ENCODE measurements at regions not wholly inside any gene's neighbourhood (a gene's known extent, or its start where the extent isn't known, plus 50 kb on each side); places are given as distances from the start of the nearest gene placed in this dataset.

GRCh38 chr6:66561479-66561878 is 854.5 kb upstream of the EYS start:
- TF ChIP-seq, protein P1, sequence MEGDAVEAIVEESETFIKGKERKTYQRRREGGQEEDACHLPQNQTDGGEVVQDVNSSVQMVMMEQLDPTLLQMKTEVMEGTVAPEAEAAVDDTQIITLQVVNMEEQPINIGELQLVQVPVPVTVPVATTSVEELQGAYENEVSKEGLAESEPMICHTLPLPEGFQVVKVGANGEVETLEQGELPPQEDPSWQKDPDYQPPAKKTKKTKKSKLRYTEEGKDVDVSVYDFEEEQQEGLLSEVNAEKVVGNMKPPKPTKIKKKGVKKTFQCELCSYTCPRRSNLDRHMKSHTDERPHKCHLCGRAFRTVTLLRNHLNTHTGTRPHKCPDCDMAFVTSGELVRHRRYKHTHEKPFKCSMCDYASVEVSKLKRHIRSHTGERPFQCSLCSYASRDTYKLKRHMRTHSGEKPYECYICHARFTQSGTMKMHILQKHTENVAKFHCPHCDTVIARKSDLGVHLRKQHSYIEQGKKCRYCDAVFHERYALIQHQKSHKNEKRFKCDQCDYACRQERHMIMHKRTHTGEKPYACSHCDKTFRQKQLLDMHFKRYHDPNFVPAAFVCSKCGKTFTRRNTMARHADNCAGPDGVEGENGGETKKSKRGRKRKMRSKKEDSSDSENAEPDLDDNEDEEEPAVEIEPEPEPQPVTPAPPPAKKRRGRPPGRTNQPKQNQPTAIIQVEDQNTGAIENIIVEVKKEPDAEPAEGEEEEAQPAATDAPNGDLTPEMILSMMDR (IDR thresholded peaks at IDR 0.05; ENCODE audit: low read depth, low read length) = no peak
- no peaks in the 10 kb centered on the region for H3K9me3 ChIP-seq (ENCODE audit: severe bottlenecking)
- DNase-seq = no peak
- H3K4me3 ChIP-seq (ENCODE audit: low read depth, low read length) = no peak overlapping the region
- no peaks in the 10 kb centered on the region for H3K27me3 ChIP-seq (ENCODE audit: insufficient read depth, low read depth, severe bottlenecking)
- H3K27ac ChIP-seq = no peak overlapping the region
- no peaks in the 10 kb centered on the region for H3K36me3 ChIP-seq

DNA sequence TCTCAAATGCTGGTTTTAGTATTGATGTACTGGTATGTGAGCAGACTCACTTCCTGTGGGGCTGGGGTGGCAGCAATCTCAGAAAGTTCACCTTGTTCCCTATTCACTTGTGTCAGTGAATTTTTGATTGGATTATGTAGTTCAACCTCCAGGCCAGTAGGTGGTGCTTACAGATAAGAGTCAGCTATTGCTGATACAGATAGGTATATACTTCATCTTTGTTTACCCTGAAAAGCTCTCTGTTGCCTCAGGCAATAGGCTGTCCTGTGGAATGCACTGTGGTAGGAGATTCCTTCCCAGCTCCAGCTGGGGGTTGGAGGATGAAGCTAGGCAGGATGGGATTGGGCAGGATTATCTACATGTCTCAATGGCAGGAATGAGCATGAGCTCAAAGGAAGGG is 851.2 kb upstream of the EYS start:
- H3K9me3 ChIP-seq (ENCODE audit: severe bottlenecking) = peaks cover 7% of the 10 kb centered on the region
- H3K27ac ChIP-seq = no peak overlapping the region
- H3K27me3 ChIP-seq (ENCODE audit: insufficient read depth, low read depth, severe bottlenecking) = no peaks in the 10 kb centered on the region
- TF ChIP-seq, protein P1 (IDR thresholded peaks at IDR 0.05; ENCODE audit: low read depth, low read length) = peak; percentile 34; the same call in 1 of the 2 replicates
- DNase-seq = no peak
- H3K36me3 ChIP-seq = no peaks in the 10 kb centered on the region
- H3K4me3 ChIP-seq (ENCODE audit: low read depth, low read length) = no peak overlapping the region

- TF ChIP-seq, protein P1 (IDR thresholded peaks at IDR 0.05; ENCODE audit: low read depth, low read length) = no peak
- Histone ChIP-seq H3K9me3 (ENCODE audit: severe bottlenecking) (peaks cover 7% of the 10 kb centered on the region), H3K36me3 (no peaks in the 10 kb centered on the region), H3K27me3 (ENCODE audit: insufficient read depth, low read depth, severe bottlenecking) (no peaks in the 10 kb centered on the region), H3K4me3 (ENCODE audit: low read depth, low read length) (no peak overlapping the region), H3K27ac (no peak overlapping the region)
- DNase-seq = no peak
Measured at GRCh38 chr6:66556936-66557335, 849.9 kb upstream of the EYS start.

DNA sequence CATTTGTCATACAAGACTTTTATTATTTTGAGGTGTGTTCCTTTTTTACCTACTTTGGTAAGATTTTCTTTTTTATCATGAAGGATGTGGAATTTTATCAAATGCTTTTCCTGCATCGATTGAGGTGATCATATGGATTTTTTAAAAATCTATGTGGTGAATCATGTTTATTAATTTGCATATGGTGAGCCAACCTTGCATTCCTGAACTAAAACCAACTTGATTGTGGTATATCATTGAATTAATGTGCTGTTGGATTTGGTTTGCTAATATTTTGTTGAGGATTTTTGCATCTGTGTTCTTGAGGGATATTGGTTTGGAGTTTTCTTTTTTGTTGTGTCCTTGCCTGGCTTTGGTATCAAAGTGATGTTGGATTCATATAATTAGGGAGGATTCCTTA is 848.1 kb upstream of the EYS start:
- Histone ChIP-seq H3K9me3 (ENCODE audit: severe bottlenecking) (peaks cover 7% of the 10 kb centered on the region), H3K4me3 (ENCODE audit: low read depth, low read length) (no peak overlapping the region), H3K27ac (no peak overlapping the region), H3K27me3 (ENCODE audit: insufficient read depth, low read depth, severe bottlenecking) (no peaks in the 10 kb centered on the region), H3K36me3 (no peaks in the 10 kb centered on the region)
- no peak for DNase-seq
- TF ChIP-seq, protein P1 (IDR thresholded peaks at IDR 0.05; ENCODE audit: low read depth, low read length) = no peak

GRCh38 chr6:66553441-66553840 is 846.4 kb upstream of the EYS start:
- no peak for DNase-seq

More at GRCh38 chr6:66553441-66553840, 846.4 kb upstream of the EYS start:
- H3K36me3 ChIP-seq = no peaks in the 10 kb centered on the region
- H3K9me3 ChIP-seq (ENCODE audit: severe bottlenecking) = peaks cover 7% of the 10 kb centered on the region
- no peak overlapping the region for H3K4me3 ChIP-seq (ENCODE audit: low read depth, low read length)
- H3K27ac ChIP-seq = no peak overlapping the region
- TF ChIP-seq, protein P1 (IDR thresholded peaks at IDR 0.05; ENCODE audit: low read depth, low read length) = no peak
- no peaks in the 10 kb centered on the region for H3K27me3 ChIP-seq (ENCODE audit: insufficient read depth, low read depth, severe bottlenecking)
